IPS DF 4.7 (cell line): ENCODE measurements at regions not wholly inside any gene's neighbourhood (a gene's known extent, or its start where the extent isn't known, plus 50 kb on each side); places are given as distances from the start of the nearest gene placed in this dataset.
"Not testable (repeated sequence)": the region's sequence is repeated elsewhere in the genome, so short reads cannot be mapped to it uniquely, and the experiment has no call there.

ENCODE experiments used
- DNase-seq: peaks from one replicate; pipeline ENCODE4 v3.0.0-alpha.2; 2013; ENCODE audit warnings: low spot score; ENCODE audit errors: extremely low read depth

DNA sequence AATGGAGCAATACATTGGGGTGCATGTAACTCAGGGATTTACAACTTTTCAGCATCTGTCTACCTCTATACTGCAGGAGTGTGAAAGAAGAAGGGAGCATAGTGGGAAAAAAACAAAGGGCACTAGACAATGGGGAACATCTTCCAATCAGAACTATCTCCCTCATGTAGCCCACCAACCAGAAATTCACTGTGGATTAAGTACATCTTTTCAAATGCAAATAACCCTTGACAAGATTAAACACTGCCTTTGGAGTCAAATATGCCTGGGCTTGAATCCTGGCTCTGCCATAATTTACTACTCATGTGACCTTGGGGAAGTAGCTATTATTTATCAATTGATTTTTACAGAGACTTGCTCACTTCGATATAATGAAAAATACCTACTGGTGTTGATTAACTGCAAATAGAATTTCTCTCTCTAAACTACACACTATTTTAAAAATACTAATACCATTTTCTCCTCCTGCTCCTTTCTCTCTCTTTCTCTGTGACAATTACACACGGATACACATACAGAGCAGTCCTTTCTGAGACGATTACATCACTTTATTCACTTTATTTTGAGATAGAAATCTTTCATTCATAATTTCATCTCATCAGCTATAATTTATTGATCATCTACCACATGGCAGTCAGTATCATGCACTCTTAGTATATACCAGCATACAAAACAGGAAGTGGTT, 783.7 kb downstream of the FRK start:
- DNase-seq, result no peak

DNA sequence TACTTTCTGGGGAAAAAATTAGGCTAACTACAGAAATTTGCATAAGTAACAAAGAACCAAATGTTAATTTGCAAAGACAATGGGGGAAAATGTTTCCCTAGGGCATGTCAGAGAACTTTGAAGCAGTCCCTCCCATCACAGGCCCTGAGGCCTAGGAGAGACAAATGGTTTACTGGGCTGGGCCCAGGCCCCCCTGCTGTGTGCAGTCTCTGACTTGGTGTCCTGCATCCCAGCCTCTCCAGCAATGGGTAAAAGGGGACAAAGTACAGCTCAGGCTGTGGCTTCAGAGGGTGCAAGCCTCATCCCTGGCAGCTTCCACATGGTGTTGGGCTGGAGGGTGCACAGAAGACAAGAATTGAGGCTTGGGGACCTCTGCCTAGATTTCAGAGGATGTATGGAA, 788.4 kb downstream of the FRK start:
- no peak for DNase-seq

DNA sequence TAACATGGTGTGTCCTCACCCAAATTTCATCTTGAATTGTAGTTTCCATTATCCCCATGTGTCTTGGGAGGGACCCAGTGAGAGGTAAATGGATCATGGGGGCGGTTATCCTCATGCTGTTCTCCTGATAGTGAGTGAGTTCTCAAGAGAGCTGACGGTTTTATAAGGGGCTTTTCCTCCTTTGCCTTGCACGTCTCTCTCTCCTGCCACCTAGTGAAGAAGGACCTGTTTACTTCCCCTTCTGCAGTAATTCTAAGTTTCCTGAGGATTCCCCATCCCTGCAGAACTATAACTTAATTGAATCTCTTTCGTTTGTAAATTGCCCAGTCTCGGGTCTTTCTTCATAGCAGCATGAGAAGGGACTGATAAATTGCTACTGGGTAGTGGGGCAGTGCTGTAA, 789.3 kb downstream of the FRK start:
- DNase-seq, result peak; percentile 38

DNA sequence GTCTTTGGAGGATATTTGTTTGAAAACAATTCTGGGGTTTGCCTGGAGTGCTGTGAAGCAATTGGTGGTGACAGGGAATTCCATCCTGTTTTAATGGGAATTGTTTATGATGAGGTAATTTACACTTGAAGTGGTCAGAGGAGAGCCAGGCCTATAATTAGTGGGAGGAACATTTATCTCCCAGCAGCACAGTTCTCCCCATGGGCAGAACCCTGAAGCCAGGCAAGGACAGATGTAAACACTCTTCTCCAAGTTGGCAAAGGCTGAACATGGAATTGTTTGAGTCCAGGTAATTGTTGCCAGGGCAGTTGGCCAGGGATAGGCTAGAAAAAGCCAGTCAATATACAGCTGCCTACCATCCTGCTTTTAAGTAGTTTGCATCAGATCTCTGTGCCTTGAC, 789.7 kb downstream of the FRK start:
- no peak for DNase-seq

DNA sequence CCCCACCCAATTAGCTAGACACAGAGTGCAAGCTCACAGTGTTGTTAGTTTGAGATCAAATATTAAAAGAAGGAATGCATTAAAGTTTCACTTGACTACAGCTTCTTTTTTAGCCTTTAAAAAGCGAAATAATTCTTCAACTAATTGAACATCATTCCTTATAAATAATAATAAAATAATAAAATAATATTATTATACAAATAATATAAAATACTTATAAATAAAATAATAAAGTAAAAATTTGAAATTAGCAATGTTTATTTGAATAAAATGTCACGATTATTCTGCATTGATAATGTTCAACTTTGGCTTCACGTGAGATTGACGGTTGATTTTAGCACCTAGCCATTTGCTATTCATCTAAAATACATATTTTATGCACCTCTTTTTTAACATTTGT, 819.3 kb downstream of the FRK start:
- no peak for DNase-seq

DNA sequence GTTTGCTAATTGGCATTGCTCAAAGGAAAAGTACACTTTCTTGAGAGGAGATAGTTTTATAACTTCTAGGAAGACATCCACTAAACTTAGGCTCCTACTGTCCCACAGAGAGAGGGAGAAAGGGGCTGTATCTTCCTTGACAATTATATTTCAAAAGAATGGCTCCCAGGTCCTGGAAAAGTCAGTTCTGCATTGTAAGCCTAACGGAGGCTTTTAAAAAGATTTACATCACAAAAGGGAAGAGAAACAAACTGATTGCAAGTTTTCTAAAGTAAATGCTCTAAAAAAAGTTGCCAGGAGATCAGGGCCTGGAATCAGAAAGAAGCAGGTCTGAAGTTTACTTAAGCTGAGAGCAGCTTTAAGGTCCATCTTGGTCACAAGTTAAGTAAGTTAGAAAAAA, 839.5 kb downstream of the FRK start:
- peak; percentile 3 for DNase-seq

DNA sequence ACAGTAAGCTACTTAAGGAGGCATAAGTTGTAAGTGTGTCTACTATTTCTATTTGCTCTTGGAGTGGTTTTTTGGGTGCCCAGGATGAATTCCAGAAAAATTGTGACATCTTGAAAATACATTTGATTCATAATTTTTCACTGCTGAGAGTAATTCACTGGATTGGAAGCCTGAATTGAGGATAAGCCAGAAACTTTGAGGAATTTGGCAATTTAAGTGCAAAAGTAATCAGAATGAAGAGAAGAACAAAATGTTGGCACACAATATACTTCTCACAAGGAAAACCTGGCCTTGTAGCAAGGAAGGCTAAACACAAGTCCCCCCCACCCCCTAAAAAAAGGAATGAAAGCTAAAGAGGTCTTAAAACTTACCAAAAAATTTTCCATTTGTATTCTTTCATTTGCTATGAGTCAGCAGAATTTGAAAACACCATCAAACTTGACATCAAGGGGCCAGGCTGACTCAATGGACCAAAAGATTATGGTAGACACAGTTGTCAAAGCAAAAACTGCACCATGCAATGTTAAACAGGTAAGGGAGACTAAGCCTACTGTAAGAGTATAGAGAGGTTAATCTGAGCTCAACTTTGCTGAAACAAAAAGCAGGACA, 840.0 kb downstream of the FRK start:
- no peak for DNase-seq

DNA sequence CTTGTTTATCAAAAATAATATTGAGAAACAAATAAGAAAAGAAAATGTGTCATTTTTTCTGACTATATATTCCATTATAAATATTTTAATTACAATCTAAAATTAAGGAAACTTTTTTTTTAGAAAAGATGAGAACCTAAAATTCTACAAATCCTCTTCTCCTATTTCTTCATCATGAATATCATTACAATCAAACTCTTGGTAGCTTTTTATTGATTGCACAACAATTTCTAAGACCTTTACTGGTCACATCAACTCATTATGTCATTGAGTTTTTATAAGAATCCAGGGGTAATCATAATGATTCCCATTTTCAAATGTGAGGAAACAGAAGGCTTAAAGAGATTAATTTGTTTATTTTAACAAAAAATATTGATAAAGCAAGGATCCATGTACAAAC, 841.0 kb downstream of the FRK start:
- DNase-seq, result no peak

DNA sequence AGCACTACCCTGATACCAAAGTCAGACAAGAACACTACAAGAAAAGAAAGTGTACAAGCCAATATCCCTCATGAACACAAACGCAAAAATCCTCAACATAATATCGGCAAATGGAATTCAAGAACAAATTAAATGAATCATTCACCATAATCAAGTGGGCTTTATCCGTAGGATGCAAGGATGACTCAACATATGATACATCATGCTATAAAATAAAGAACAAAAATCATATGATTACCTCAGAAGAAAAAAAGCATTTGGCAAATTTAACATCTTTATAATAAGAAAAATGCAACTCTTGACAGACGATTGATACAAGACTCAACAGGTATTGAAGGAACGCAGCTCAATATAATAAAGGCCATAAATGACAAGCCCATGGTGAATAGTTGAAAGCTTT, 843.9 kb downstream of the FRK start:
- DNase-seq, result no peak

DNA sequence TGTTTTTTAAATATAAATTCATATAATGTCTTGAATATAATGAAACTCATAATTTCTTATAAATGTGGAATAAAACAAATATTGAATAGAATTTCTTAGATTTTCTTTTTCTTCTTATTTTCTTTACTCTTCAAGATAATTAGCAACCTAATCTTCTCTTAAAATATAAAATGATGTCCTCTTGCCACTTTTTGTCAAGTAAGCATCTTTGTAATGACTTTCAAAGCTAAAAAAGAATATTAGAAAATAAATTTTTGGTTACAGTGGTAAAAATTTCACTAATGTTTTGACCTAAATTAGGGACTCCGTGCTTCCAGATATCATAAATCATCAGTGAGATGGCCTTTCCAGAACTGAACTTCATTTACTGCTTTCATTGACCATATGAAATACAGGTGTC, 846.4 kb downstream of the FRK start:
- DNase-seq, result no peak

DNA sequence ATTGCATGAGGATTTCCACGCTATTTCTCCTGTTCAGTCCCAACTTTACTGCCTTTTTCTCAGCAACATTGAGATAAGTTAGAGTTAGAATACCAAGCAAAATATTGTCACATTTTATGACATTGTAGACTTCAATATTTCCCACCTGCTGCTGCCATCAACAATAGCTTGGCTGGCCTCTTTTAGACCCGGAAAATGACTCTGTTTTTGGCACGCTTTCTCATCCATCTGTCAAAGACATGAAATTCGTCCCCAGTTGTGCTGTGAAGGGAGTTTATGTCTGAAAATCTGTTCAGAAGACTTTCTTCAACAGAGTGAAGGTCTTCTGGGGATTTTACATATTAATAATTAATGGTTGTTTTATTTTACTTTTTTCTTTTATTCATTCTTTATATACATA, 857.3 kb downstream of the FRK start:
- no peak for DNase-seq

DNA sequence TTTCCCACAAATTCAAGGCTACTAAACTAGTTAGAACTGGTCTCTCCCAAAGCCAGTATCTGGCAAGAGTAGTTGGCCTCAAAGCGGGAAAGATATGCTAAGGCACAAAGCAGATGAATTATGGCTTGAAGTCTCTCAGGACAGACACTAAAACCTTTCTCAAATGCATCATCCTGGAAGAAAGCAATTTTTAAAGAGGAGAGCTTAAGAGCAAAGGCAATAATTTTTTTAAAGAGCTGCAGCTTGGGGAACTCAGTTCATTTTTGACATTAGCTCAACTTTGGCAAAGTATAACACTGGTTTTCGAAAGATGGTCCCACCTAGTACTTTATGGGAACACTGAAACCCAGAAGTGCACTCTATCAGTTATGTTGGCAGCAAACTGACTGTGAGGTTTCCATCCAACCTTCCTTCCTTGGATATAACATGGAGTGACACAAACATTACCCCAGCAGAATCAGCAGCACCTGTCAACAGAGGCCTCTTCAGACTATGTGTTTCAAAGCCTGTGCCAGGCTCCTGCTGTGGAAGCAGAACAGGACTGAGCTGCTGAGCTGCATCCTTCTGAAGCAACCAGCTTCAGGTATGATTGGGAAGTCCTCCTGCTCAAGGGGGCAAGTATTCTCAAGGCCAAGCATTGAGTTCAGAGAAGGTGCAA, 852.3 kb upstream of the HS3ST5 start:
- no peak for DNase-seq

DNA sequence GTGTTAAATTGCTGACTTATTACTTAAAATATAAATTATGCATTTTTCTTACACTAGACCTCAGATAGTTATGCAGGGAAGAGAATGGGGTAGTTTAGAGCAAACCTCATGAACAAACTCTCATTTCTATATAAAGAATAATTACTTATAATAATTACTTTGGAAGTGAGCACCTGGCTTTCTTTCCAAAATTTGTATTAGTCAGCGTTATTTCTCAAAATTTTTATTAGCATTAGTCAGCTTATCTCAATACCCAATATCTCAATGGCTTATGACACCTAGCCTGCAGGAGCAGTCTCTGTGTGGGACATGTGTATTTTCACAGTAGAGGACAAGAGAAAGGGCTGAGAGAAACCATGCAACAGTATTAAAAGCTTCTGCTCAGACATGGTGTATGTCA, 849.2 kb upstream of the HS3ST5 start:
- no peak for DNase-seq

DNA sequence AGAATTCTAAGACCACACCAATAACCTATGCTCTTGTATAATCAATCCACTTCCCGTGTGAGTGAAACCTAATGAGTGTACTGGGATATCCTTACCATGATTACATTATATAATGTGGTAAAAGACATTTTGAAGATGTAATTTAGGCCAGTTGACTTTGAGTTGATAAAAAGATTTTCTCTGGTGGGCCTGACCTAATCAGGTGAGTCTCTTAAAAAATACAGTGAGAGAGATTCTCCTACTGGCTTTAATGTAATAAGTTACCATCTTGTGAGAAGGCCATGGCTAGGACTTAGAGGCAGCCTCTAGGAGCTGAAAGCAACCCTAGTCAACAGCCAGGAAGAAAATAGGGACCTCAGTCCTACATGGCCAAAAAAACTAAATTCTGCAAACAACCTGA, 847.7 kb upstream of the HS3ST5 start:
- DNase-seq, result no peak

DNA sequence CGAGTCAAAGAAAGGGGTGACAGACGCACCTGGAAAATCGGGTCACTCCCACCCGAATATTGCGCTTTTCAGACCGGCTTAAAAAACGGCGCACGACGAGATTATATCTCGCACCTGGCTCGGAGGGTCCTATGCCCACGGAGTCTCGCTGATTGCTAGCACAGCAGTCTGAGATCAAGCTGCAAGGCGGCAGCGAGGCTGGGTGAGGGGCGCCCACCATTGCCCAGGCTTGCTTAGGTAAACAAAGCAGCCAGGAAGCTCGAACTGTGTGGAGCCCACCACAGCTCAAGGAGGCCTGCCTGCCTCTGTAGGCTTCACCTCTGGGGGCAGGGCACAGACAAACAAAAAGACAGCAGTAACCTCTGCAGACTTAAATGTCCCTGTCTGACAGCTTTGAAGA, 832.6 kb upstream of the HS3ST5 start:
- not testable (repeated sequence) for DNase-seq

DNA sequence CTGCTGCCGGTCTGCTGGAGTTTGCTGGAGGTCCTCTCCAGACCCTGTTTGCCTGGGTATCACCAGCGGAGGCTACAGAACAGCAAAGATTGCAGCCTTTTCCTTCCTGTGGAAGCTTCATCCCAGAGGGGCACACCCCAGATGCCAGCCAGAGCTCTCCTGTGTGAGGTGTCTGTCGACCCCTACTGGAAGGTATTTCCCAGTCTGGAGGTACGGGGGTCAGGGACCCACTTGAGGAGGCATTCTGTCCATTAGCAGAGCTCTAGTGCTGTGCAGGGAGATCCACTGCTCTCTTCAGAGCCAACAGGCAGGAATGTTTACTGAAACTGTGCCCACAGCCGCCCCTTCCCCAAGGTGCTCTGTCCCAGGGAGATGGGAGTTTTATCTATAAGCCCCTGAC, 823.1 kb upstream of the HS3ST5 start:
- DNase-seq, result not testable (repeated sequence)

DNA sequence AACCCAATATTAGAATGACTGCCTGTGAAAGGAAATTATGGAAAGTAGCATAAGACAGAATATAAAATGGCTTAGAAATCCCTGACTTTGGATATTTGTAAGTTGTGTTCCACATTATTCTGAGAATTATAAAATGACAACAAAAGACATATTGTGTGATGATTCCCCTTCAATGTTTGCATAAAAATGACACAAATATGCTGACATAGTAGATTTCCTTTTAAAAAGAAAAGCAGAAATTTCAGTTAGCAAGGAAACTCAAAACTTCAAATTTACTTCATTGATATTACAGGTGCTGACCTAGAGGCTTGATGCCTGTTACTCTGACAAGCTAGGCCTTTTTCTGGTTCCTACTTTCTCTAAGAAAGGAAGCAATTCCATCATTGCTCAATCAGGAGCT, 816.9 kb upstream of the HS3ST5 start:
- DNase-seq, result no peak

DNA sequence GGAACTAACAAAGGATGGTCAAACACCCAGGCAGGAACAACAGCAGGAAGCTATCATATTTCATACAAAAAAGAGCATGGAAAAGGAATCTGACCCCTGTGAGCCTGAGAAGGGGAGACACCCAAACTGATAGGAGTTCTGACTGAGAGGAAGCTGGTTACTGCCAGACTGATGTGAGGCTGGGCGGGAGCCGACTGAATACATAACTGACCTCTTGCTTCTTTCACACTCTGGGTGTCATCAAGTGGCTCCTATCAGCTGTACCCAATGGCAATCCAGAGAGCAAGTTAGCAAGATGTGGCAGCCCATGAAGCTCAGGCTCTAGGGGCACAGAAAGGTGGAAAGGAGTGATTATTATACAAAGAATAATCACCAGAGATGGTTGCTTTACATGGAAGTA, 795.1 kb upstream of the HS3ST5 start:
- no peak for DNase-seq

DNA sequence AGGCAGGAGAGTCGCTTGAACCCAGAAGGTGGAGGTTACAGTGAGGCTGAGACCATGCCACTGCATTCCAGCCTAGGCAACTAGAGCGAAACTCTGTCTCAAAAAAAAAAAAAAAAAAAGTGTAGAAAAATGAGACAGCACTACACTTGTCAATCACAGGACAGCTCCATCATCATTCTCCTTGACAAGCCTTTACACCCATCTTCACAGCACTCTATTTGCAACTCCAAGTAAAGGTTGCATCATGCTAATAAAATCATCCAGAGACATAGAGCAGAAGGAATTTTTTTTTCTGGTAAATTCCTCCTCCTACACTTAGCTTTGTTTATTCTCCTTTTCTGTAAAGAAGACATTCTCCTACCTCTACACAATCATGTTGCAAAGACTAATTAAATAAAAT, 791.0 kb upstream of the HS3ST5 start:
- no peak for DNase-seq

DNA sequence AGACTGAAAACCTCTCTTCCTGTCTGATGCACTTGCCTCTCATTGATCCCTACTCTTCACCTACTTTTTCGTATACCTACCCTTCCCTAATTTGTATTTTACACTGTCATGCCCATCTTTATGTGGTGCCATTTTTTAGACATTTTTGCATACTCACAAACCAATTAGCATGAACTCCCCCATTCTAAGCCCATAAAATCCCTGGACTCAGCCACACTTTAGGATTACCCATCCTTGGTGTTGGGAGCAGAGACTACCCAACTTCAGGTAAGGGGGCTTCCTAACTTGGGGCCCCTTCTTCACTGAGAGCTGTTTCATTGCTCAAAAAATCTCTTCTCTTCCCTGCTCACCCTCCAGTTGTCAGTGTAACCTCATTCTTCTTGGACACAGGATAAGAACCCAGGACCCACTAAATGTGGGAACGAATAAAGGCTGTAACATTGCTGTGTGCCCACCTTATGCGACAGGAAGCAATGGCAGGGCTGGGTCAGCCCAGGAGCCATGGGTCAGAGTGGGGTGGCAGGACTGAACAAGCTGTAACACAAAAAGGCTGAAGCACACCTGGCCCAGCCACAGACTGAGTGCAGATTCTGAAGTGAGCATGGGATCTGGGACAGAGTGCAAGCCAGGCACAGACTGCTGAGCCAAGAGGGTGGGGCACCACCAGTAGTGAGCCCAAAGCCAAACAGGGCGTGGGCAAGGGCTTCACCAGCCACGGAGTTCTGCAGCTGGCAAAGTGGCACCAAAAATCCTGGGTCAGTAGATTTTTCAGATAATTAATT, 789.1 kb upstream of the HS3ST5 start:
- DNase-seq, result no peak

DNA sequence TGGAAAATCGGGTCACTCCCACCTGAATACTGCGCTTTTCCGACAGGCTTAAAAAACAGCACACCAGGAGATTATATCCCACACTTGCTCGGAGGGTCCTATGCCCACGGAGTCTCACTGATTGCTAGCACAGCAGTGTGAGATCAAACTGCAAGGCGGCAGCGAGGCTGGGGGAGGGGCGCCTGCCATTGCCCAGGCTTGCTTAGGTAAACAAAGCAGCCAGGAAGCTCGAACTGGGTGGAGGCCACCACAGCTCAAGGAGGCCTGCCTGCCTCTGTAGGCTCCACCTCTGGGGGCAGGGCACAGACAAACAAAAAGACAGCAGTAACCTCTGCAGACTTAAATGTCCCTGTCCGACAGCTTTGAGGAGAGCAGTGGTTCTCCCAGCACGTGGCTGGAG, 778.7 kb upstream of the HS3ST5 start:
- not testable (repeated sequence) for DNase-seq

DNA sequence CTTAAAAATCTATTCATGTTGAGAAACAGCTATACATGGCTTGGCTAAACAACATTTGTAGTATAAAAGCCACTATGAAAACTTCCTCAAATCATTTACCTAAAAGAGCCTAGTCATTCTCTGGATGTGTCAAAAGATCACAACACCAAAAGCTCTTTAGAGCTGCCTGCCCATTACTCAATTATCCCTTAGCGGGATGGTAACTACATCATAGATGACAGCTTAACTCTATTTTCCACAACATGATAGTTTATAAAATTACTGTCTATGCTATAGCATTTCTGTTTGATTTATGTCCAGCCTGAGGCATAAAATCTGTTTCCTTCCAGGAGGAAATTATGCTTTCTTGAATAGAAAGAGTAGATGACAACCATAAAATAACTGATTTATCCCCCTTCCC, 777.6 kb upstream of the HS3ST5 start:
- no peak for DNase-seq
